NCI-H69 (cell line): ENCODE measurements at regions not wholly inside any gene's neighbourhood (a gene's known extent, or its start where the extent isn't known, plus 50 kb on each side); places are given as distances from the start of the nearest gene placed in this dataset.

Experiments
- DNase-seq: peaks from one replicate; lab custom pipeline; 2025; lab: John Stamatoyannopoulos, UW

DNA sequence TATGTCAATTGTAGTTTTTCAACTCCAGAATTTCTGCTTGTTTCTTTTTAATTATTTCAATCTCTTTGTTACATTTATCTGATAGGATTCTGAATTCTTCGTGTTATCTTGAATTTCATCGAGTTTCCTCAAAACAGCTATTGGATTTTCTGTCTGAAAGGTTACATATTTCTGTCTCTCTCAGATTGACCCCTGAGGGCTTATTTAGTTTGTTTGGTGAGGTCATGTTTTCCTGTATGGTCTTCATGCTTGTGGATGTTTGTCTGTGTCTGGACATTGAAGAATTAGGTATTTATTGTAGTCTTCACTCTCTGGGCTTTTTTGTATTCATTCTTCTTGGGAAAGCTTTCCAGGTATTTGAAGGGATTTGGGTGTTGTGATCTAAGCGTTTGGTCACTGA, 85.6 kb downstream of the SNAPC1 start:
- DNase-seq, result no peak

DNA sequence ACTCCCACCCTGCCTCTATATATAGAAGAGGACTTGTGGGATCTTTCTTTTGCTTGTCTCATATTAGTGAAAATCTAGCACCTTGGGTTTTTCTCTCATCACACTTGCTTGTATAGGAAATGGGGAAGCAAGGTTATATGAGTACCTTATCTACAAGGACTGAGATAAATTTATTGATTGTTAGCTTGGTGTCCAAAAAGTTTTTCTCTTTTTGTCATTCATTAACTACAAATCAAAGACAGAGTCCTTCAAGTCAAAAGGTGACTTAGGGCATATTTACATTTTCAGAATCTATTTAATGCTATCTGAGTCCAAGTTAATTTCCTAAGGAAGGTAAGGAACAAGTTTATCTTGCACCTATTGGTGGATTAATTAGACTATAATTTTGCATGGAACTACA, 92.7 kb downstream of the SNAPC1 start:
- no peak for DNase-seq

DNA sequence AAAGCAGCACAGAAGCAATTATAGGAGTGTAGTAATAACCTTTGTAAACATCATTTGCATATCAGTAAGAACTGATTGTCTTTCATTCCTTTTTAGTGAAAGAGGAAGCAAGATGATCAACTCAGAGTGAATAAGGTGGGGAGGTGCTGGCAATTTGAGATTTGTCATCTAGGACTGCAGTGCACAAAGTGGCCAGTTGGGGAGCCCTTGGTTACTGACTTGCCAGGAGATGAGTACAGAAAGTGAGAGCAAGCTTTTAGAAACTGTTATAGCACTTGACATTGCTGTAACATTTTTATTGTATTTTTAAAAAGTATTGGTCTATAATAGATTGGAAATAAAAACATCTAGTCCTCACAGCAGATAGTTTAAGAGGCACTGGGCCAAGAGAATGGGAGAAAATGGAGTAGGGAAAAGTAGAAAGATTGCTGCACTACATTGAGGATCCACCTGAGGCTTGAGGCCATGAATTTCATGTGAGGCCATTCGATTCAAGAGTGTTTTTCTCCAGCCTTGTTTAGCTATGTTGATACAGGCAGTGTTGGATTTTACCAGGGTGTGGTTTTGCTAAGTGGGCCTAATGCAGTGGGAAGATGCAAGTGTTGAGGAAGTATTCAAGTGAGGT, 98.2 kb downstream of the SNAPC1 start:
- DNase-seq, result peak; percentile 68

DNA sequence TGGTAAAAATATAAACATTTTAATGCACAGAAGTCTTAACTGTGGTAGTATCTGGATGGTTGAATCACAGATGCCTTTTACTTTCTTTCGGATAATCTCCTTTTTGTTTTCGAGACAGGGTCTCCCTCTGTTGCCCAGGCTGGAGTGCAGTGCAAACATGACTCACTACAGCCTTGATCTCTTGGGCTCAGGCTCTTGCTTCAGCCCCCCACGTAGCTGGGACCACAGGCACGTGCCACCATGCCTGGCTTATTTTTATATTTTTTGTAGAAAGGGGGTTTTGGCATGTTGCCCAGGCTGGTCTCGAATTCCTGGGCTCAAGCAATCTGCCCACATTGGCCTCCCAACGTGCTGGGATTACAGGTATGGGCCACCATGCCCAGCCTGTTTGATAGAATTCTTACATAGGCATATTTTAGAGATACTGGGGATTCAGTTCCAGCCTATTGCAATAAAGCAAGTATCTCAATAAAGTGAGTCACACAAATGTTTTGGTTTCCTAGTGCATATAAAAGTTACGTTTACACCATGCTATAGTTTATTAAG, 99.2 kb downstream of the SNAPC1 start:
- DNase-seq, result no peak

DNA sequence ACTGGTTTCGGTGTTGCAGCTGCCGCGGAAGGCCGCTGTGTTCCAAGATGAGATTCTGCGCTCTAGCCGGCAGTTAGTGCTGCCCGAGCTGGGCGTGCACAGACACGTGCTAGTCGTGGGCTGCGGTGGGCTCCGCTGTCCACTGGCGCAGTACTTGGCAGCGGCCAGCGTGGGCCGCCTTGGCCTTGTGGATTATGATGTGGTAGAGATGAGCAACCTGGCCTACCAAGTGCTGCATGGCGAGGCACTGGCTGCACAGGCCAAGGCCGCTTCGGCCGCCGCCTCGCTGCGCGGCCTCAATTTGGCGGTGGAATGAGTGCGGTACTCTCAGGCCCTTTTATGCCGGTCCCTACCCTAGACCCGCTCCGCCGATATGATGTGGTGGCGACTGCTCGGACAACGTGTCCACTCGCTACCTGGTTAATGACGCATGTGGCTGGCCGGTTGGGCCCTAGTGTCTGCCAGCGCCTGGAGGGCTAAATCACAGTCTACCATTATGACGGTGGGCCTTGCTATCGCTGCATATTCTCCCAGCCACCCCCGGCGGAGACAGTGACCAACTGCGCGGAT, 102.2 kb downstream of the SNAPC1 start:
- no peak for DNase-seq

DNA sequence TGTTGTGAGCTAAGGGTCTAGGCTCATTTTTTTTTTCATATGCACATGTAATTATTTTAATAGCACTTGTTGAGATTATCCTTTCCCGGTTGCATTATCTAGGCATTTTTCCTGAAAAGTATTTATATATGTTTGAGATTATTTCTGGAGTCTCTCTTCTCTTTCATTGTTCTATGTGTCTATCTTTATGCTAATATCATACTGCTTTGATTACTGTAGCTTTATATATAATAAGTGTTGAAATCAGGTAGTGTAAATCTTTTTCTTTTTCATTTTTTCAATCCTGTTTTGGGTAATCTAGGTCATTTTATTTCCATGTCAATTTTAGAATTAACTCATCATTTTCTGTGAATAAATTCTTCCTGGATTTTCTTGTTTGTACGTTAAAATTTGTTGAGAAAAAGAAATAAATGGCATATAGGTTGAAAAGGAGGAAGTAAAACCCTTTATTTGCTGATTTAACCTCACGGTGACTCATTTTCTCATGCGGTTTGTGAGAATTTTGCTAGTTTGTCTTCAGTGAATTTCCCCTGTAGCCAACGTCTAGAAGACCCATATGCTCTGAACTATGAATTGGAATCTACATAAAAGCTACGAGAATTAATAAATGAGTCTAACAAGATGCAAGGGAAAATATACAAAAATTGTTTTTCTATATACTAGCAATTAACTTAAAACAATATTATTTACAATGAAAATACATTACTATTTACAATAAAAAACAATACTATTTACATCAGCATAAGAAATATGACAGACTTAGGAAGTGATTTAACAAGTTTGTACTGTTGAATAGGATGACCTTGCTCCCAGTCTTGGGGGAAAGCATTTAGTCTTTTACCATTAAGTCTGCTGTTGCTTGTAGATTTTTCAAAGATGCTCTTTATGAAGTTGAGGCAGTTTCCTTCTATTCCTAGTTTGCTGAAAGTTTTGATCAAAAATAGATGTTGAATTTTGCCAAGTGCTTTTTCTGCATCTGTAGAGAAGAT, 105.0 kb downstream of the SNAPC1 start:
- DNase-seq, result no peak

DNA sequence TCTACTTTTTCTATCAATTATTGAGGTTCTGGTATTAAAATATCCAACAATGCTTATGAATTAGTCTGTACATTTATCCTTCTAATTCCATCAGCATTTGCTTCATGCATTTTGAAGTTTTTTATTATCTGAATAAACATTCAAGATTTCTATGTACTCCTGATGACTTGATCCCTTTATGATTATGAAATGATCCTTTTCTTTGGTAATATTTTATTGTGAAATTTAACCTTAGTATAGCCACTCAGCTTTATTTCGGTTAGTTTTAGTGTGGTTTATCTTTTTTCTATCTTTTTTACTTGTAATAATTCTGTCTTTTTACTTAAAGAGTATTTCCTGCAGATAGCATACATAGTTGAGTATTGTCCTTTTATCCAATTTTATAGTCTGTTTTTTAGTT, 106.6 kb downstream of the SNAPC1 start:
- no peak for DNase-seq

DNA sequence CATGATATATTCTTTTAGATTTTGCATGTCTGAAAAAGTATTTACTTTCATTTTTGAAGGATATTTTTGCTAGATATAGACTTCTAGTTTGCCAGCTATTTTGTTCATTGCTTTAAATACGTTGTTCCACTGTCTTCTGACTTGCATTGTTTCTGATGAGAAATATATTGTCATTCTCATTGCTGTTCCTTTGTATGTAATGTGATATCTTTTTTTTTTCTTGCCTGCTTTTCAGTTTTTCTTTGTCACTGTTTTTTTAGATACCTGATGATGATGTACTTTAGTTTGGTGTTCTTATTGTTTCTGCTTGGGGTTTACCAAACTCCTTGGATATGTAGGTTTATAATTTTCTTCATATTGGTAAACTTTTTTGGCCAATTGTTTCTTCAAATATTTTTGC, 107.9 kb downstream of the SNAPC1 start:
- no peak for DNase-seq

DNA sequence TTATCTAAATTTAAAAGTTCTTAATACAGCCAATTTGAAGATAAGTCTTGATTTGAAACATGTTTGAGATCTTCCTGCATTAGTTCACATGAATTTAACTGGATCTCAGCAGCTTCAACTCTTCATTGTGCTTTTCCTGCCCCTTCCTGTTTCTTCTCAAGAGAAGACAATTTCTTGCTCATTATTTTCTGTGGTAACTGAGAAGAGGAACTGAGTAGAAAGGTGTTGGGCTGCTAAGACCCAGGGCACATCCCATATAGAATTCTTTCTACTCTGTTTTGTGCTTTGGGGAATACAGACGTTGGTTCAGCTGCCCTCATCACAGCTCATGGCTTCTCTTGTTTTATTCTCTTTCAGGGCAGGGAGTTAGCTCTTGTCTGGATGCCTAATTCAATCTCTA, 110.2 kb downstream of the SNAPC1 start:
- no peak for DNase-seq

DNA sequence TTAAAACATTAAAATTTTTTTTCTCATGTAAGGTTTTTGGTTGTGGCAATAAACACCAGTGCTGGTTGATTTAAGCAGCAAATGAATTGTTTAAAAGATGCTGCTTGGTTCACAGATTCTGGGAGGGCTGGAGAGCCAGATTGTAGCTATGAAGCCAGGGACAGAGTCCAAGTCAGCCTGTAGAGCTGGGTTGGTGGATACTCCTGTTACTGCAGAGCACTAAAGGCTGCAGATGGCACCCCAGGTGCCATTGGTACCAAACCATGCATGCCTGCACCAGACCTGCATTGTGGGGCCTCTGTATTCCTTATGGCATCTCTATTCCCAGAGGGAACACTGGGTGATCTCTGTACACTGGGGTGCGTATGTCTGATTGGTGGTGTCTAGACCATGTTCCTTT, 113.3 kb downstream of the SNAPC1 start:
- no peak for DNase-seq

DNA sequence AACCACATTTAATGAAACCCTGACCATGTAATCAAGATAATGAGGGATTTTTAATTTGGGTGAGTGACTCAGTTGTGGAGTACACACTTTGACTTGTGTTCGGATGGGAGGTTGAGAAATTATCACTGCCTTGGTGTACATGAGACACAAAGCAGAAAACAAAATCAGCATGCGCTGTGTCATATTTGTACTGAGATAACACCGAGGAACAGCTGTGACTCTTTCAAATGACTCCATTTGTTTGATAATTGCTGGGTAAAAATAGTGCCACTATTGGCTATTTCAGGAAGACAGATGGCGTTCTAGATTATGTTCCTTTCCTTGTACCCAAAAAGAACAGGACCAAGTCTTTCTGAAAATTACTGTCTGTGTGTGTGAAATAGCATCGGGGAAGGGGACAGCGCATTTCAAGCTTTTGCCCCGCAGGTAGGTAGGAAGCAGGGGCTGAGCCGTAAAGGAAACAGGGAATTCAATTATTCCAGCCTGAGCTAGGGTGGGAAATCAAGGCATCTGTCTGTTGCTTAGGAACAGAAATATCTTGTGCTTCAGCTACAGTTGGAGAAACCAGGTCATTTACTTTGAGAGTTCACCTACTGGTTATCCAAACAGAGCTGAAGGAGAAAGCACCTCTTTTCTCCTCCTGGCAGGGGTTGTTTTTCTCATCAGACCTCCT, 114.3 kb downstream of the SNAPC1 start:
- peak; percentile 94 for DNase-seq

DNA sequence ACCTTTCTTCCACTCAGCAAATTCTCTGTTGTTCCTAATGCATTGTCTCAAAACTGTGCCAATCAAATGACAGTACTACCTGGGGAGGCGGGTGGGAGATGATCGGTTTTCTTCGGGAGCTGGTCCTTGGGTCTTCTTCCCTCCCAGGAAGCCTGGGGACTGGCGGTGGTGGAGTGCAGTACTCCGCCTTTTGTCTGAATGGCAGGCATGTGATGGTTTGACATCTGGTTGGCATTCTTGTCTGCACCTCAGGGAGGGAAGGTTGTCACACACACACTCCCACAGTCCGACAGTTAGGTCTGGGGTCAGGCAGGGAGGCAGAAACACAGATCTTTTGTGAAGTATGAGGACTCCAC, 114.8 kb downstream of the SNAPC1 start:
- peak; percentile 94 for DNase-seq

DNA sequence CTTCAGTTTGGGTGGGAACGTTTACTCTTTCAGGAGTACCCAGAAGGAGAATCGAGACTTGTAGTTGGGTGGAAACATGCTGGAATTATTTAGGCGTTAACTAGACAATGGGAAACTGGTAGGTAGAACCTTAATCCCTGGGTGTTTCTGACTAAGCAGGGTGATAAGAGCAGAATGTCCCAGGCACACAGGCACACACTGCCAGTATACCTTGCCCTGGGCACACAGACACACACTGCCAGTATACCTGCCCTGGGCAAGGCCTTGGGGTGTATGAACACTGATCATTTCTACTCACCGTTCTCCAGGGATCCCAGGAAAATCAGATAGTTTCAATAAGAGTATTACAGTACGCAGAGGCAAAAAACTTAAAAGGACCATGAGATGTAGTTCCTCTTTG, 115.5 kb downstream of the SNAPC1 start:
- no peak for DNase-seq

DNA sequence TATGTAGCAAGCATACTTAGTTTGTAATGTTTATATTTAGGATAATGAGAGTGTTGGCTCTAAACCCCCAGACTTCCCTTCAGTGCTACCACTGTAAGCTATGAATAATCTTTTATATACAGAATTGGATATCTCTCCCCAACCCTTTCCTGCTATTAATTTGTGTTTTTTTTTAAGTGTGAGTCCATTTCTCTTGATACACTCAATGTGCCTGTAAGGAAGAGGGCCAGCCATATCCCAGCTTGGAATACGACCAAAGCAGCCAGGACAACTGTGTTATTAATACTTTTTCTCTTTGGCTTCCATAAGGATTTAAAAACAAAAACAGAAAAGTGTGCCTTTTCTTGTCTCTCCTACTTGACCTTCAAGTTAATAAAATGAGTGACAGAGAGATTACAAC, 116.7 kb downstream of the SNAPC1 start:
- DNase-seq, result no peak

DNA sequence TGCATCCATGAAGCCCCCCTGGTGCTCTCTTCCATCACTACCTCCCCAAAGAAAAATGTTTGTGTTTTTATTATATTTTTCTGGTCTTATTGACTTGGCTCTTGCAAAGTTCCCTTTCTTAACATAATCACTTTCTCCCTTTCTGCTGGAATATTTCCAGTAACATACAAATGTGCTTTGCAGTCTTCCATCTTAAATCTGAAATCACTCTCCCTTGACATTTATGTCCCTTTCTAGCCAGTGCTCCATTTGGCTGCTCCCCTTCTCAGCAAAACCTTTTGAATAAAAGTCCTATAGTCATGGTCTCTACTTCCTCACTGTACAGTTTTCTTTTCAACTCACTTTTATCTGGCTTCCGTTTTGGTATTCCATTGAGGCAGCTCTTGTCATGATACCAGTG, 118.8 kb downstream of the SNAPC1 start:
- DNase-seq, result no peak

DNA sequence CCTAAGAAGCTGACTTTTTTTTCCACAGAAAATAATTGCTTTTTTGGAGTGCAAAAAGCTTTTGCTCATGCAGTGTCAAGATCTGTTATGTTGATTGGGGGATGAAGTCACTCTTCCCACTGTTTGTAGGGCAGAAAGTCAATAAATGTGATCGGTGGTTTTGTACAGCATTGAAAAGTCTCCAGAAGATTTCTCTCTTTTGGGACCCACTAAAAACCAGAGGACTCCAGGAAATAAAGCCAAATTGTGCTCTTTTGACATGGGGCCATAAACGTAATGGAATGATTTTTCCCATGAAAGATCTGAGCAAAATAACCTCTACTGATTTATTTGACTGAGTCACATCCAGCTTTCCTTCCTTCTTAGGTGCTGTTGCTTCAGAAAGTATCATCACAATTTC, 122.5 kb downstream of the SNAPC1 start:
- no peak for DNase-seq

DNA sequence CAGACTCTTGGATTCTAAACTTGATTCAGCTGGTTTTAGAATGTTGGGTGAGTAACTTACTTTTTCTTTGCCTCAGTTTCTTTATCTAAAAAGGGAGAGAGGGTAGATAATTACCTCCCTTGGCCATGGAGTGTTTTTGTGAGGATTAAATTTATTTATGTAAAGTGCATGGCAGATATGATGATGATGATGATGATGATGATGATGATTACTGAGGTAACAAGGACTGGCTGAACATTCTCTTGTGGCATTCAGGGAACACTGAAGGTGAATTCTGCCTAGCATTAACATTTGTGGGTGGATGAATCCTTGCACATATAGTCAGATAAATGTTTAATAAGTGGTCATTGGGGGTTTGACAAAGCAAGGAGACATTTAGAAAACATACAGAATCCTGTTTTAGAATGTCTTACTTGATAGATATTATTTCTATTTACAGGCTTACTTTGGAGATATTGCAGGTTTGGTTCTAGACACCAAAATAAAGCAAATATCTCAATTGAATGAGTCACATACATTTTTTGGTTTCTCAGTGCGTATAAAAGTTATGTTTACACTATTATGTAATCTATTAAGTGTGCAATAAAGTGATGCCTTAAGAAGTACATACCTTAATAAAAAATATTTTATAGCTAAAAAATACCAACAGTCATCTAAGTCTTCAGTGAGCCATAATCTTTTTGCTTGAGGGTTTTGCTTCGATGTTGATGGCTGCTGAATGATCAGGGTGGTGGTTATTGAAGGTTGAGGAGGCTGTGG, 123.2 kb downstream of the SNAPC1 start:
- no peak for DNase-seq

DNA sequence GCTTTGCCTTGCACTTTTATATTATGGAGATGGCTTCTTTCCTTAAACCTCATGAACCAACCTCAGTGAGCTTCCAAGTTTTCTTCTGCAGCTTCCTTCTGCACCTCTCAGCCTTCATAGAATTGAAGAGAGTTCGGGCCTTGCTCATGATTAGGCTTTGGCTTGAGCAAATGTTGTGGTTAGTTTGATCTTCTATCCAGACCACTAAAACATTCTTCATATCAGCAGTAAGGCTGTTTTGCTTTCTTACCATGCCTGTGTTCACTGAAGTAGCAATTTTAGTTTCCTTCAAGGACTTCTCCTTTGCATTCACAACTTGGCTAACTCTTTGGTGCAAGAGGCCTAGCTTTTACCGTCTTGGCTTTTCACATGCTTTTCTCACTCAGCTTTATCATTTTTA, 125.4 kb downstream of the SNAPC1 start:
- no peak for DNase-seq

DNA sequence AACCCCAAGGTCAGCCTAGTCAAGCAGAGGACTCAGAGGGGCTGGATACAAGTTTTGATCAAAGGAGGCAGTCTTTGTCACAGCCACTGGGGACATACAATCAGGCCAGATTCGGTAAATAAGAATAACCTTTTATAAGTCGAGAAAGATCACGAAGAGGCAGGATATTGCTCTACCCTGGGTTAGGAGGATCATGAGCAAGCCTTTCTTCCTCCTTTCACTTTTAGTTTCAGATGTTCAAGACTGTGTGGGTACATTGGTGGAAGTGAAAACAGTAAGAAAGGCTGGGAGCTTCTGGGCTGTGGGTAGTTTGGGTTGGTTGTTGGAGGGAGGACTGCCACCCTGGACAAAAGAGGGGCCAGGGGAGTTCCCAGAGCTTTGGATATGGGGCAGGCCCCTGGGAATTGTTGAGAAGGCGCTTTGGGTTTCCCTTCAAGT, 127.7 kb downstream of the SNAPC1 start:
- no peak for DNase-seq

DNA sequence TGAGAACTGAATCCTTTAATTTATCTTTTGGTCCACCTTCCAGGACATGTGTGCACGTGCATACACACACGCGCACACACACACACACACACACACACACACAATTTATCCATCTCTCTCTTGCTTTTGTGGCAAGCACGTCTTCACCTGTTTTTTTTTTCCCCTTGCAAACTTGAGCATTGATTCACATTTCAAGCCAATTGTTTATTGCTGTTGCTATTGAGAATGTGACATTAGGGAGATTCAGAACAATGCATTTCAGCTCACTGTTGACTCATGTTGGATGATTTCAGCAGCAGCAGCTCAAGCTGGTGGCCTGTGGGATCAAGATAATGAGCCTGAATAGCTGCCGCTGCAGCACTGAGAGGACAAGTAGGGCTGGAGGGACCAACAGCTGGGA, 128.9 kb downstream of the SNAPC1 start:
- DNase-seq, result peak; percentile 62

DNA sequence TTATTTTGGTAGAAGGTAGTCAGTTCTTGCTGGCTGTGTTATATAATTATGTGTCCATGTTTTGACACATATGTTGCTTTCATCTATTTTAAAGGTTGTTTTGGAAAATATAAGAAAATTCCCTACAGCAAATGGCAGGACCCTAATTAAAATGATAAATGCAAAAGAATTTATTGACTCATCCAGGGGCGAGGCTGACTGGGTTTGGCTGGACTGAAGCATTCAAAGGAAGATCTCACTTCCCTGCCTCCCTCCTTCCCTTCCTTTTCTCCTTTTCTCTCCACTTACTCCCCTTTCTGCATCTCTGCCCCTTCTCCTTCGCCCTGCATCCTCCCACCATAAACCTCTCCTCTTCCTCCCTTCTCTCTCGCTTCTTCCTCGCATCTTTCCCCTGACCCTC, 129.6 kb downstream of the SNAPC1 start:
- DNase-seq, result no peak
